Right lobe of liver (tissue), 6 donors: ENCODE measurements at regions not wholly inside any gene's neighbourhood (a gene's known extent, or its start where the extent isn't known, plus 50 kb on each side); places are given as distances from the start of the nearest gene placed in this dataset.
"Not testable (repeated sequence)": the region's sequence is repeated elsewhere in the genome, so short reads cannot be mapped to it uniquely, and the experiment has no call there.

Experiments
- ATAC-seq, 4 donors: fragments of 200-7000 bp; cut with Tn5 transposase; one replicate each; pipeline ENCODE4 v1.9.1; 2020; ENCODE audit warnings: mild to moderate bottlenecking in 4 of 4, moderate library complexity in 4 of 4
- DNase-seq, 3 donors: peaks; one replicate each; pipeline ENCODE4 v3.0.0-alpha.2; 2020
- H3K27ac ChIP-seq, 3 donors: fragments of 200-600 bp; one replicate each; pipeline ENCODE4 v1.8.0; 2022
- H3K27me3 ChIP-seq, 2 donors: fragments of 200-600 bp; one replicate each; pipeline ENCODE4 v1.8.0; 2022
- H3K36me3 ChIP-seq, 4 donors: fragments of 200-600 bp; sonication (generic) in 1 of 4; one replicate each; pipeline versions ENCODE4 v1.5.1 to v1.8.0; 2017 to 2022; ENCODE audit warnings: control low read depth in 1 of 4
- H3K4me1 ChIP-seq, 4 donors: fragments of 200-600 bp; sonication (generic) in 1 of 4; one replicate each; pipeline versions ENCODE4 v1.5.1 to v1.8.0; 2017 to 2022; ENCODE audit warnings: control low read depth in 1 of 4
- H3K4me3 ChIP-seq, 3 donors: fragments of 200-600 bp; one replicate each; pipeline ENCODE4 v1.8.0; 2022
- H3K9me3 ChIP-seq, 4 donors: fragments of 200-600 bp; sonication (generic) in 1 of 4; one replicate each; pipeline versions ENCODE4 v1.5.1 to v1.8.0; 2017 to 2022; ENCODE audit warnings: control low read depth in 1 of 4
- CTCF ChIP-seq, 4 donors: fragments of 200-600 bp in 3 of 4; fragments of 450-650 bp in 1 of 4; IDR thresholded peaks; one replicate each; pipeline versions ENCODE4 v1.5.1 to v1.8.0; 2016 to 2022; ENCODE audit warnings: antibody characterized with exemption in 4 of 4, mild to moderate bottlenecking in 2 of 4
- POLR2A ChIP-seq: fragments of 450-650 bp; IDR thresholded peaks from one replicate; pipeline ENCODE4 v1.6.1; 2017; ENCODE audit warnings: antibody characterized with exemption, mild to moderate bottlenecking
- WGBS: methylation state at CpG from one replicate; pipeline ENCODE4 v1.1.6; 2018; ENCODE audit warnings: low coverage, low lambda C conversion rate; ENCODE audit not compliant: insufficient coverage; ENCODE audit errors: missing lambda C conversion rate; 5-methylcytosine and 5-hydroxymethylcytosine counted together
- intact Hi-C, 2 donors: fragments of 100-400 bp; cut with DNase I; formaldehyde crosslinking; loops; one replicate each; pipeline versions ENCODE4 v1.11.2 to v1.14.1; 2022
- donor health status: DM: no; HTN: yes; CAD: no.
- donor health status: DM: no; HTN: no; CAD: no.
- donor health status: DM: no; HTN: no; CAD: no.
- donor health status: DM: no; HTN: yes; CAD: no.
- donor health status: DM: no; HTN: yes; CAD: no.

GRCh38 chr18:79588636-79589481 is 90.7 kb upstream of the CTDP1 start:
- peak in 2 of 4 donors; percentile 47 to 56 for ATAC-seq
- no peaks in the 10 kb centered on the region for H3K27me3 ChIP-seq
- DNase-seq: peak in 2 of 3 donors; percentile 33 to 52
- H3K36me3 ChIP-seq: no peaks in the 10 kb centered on the region
- no peaks in the 10 kb centered on the region for H3K9me3 ChIP-seq
- H3K4me1 ChIP-seq: no peaks in the 10 kb centered on the region
- no peak overlapping the region for H3K4me3 ChIP-seq
- no peak overlapping the region for H3K27ac ChIP-seq
- intact Hi-C loops: no loop called here
- WGBS: 47% methylated on average over 21 of the region's 38 CpGs
- TF ChIP-seq CTCF (IDR thresholded peaks at IDR 0.05) (no peak), POLR2A (no peak)

DNA sequence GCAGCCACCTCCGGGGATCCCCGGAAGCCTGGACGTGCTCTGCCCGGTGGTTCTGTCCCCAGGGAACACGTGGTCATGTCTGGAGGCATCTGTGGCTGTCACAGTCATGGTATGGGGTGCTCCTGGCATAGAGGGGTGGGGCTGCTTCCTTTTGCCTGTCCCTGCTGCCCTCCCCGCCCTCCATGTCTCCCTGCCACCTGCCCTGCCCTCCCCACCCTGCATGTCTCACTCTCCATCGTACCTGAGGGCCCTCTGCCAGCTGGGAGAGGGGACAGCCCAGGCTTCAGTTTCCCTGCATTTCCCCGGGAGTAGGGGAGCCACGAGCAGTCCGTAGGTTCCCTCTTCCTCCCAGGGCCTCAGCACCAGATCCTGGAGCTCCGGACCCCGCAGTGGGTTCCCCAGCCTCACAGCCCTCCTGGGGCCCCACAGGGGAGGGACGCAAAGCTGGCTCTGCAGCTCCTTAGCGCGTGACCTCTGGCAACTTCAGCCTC is 90.0 kb upstream of the CTDP1 start:
- Histone ChIP-seq H3K4me1 (no peaks in the 10 kb centered on the region), H3K4me3 (no peak overlapping the region), H3K9me3 (no peaks in the 10 kb centered on the region), H3K27me3 (no peaks in the 10 kb centered on the region), H3K27ac (no peak overlapping the region), H3K36me3 (no peaks in the 10 kb centered on the region)
- TF ChIP-seq POLR2A (no peak), CTCF (IDR thresholded peaks at IDR 0.05) (no peak)
- intact Hi-C loops: no loop called here
- ATAC-seq (no peak), DNase-seq (peak in 2 of 3 donors; percentile 7 to 27)
- 80% methylated on average over 6 of the region's 15 CpGs for WGBS

- TF ChIP-seq CTCF (IDR thresholded peaks at IDR 0.05) (no peak), POLR2A (no peak)
- H3K9me3 ChIP-seq: no peaks in the 10 kb centered on the region
- peak in 1 of 3 donors; percentile 45 for DNase-seq
- H3K4me1 ChIP-seq: no peaks in the 10 kb centered on the region
- H3K27me3 ChIP-seq: no peaks in the 10 kb centered on the region
- H3K27ac ChIP-seq: no peak overlapping the region
- WGBS: 66% methylated on average over 8 of the region's 31 CpGs
- intact Hi-C loops: no loop called here
- no peak for ATAC-seq
- H3K4me3 ChIP-seq: no peak overlapping the region
- no peaks in the 10 kb centered on the region for H3K36me3 ChIP-seq
Measured at GRCh38 chr18:79590191-79591031, 89.2 kb upstream of the CTDP1 start.

DNA sequence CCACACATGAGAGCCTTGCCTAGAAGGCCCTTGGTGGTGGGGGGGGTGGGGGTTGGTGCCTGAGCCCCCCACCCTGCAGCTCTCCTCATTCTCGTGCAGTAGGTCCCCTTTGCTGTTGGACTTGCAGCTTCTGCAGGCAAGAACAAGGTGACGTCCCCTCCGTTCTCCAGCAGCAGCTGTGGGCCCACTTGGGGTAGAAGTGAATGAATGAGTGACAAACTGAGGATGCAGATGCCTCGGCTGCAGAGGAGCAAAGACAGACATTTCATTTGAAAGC is 88.6 kb upstream of the CTDP1 start:
- no peak overlapping the region for H3K27ac ChIP-seq
- no peak for ATAC-seq
- H3K27me3 ChIP-seq: no peaks in the 10 kb centered on the region
- no peaks in the 10 kb centered on the region for H3K4me1 ChIP-seq
- H3K36me3 ChIP-seq: no peaks in the 10 kb centered on the region
- H3K4me3 ChIP-seq: no peak overlapping the region
- WGBS: 56% methylated on average over 2 of the region's 4 CpGs
- TF ChIP-seq POLR2A (no peak), CTCF (IDR thresholded peaks at IDR 0.05) (no peak)
- DNase-seq: no peak
- intact Hi-C loops: no loop called here
- H3K9me3 ChIP-seq: no peaks in the 10 kb centered on the region

DNA sequence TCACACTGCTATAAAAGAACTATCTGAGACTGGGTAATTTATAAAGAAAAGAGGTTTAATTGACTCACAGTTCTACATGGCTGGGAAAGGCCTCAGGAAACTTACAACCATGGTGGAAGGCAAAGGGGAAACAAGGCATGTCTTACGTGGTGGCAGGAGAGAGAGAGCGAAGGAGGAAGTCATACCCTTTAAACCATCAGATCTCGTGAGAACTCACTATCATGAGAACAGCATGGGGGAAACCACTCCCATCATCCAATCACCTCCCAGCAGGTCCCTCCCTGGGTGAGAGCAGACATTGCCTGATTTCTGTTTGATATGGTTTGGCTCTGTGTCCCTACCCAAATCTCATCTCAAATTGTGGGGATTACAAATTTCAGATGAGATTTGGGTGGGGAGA is 86.9 kb upstream of the CTDP1 start:
- DNase-seq, H3K4me1 ChIP-seq, H3K9me3 ChIP-seq, H3K27ac ChIP-seq, H3K4me3 ChIP-seq, H3K27me3 ChIP-seq, intact Hi-C loops, ATAC-seq, H3K36me3 ChIP-seq: not testable (repeated sequence)
- no CpG with 5 or more reads among the region's 3 CpGs for WGBS
